ENCODE measurements at regions not wholly inside any gene's neighbourhood (a gene's known extent, or its start where the extent isn't known, plus 50 kb on each side); places are given as distances from the start of the nearest gene placed in this dataset.

DNA sequence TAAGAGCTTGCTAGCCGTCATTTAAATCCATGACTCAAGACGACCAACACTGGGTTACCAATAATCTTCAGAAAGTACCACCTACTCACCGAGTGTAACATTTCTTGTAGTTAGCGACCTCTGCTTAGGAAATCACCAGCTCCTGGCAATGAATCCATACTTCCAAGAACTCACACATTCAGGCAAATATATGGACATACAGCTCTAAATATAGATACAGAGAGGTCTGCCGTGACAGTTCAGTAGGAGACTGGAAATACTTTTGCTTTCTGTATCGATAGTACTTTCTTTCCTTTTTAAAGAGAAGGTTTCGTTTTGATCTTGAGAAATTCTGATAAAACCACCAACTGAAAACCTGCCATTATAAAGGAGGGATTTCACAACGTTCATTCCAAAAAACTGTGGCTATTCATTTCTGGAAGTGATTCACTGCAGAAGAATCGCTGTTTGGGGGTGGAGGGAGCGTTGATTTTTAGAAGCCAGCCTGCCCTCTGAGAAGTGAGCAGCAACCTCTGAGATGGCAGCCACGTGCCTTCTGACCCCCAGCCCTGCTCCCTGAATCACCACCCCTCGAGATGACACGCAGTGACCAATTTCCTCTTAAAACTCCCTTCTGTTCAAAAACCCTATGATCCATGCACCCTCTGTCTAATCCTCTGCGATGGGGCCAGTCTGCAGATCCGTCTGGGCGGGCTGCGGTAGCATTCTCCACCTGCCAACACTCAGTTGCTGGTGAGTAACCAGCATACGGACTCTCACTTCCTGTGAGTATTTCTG is 179.0 kb upstream of the KLF14 start:
- peak; percentile 94 to 97 for ATAC-seq (replicated peaks)
- peak; percentile 83 for DNase-seq
- Mint-ChIP-seq H3K27ac (peak overlapping the region; percentile 93), H3K4me1 (peaks cover 55 to 84% of the 10 kb centered on the region in 2 donors), H3K27me3 (no peaks in the 10 kb centered on the region), H3K36me3 (peaks cover 20 to 60% of the 10 kb centered on the region in 2 donors), H3K9me3 (no peaks in the 10 kb centered on the region), H3K4me3 (peak overlapping the region; percentile 84)

DNA sequence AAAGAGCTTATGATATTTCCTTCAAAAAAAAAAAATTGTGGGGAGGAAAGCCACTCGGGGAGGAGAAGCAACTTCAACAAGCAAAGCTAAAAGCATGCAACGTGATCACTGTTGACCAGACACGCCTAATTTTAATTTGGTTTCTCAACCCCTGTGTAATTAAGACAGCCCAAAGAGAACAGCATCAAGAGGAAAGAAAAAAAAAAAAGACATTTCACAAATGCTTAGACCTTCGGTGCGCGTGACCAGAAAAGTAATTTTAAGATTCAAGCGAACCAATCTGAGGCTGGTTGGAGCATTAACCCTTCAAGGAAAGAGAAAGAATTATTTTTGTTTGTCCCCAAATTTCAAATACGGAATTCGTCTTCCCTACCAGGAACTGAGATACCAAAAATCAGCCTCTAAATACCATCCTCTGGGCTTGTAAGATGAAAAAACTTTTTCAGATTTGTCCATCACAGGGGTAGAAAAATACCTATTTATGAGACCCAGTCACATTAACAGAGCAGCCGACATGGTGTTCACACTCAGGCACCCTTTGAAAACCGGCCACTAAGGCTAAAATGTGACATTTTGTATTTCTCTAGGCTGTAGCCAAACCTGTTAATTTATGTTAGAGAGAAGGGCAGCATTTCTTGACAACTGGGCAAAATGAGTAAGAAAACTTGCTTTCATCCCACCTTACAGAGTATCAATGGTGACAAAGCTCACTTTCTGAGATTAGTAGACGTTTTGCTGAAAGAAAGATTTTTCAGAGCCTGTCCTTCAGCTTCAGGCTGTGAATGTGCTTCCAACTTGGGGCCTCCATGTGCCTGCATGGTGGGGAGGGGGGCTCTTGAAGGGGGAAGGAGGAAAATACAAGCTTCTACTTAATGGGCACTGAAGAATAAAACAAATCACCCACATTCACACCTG is 179.9 kb upstream of the KLF14 start:
- no peak for ATAC-seq (replicated peaks)

GRCh38 chr7:130914554-130915294 is 180.7 kb upstream of the KLF14 start:
- peaks cover 18 to 61% of the 10 kb centered on the region in 2 donors for H3K36me3 Mint-ChIP-seq
- no peaks in the 10 kb centered on the region for H3K27me3 Mint-ChIP-seq
- peak overlapping the region in 1 of 2 donors; percentile 26 for H3K4me3 Mint-ChIP-seq
- no peak for DNase-seq
- peak overlapping the region; percentile 93 for H3K27ac Mint-ChIP-seq
- ATAC-seq (replicated peaks), result no peak
- peaks cover 58 to 85% of the 10 kb centered on the region in 2 donors for H3K4me1 Mint-ChIP-seq
- no peaks in the 10 kb centered on the region for H3K9me3 Mint-ChIP-seq

More for the DNA sequence above, 179.9 kb upstream of the KLF14 start:
- Mint-ChIP-seq H3K4me1 (peaks cover 62 to 89% of the 10 kb centered on the region in 2 donors), H3K4me3 (peak overlapping the region; percentile 84), H3K27ac (peak overlapping the region; percentile 93), H3K36me3 (peaks cover 21 to 62% of the 10 kb centered on the region in 2 donors), H3K27me3 (no peaks in the 10 kb centered on the region), H3K9me3 (no peaks in the 10 kb centered on the region)
- DNase-seq, result no peak

DNA sequence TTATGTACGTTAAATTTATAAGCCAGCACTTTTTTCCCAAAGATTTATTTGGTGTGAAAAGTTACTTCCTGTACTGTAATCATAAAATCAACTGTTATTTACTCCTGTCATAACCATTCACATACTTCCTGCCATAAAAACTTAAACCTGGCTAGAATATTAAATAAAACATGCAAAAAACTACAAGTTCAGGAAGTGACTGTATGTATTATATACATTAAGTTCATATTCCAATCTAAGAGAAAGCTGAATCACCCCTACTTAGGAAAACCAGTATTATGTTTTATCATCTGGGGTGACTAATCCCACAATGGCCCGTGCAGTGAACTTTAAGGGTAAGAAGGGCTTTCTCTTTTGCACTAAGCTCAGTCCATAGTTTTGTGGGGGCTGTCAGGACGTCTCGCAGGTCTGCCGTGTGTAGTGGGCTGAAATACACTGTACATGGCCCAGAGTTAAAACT is 183.7 kb upstream of the KLF14 start:
- Mint-ChIP-seq H3K9me3 (no peaks in the 10 kb centered on the region), H3K36me3 (peaks cover 19 to 40% of the 10 kb centered on the region in 2 donors), H3K27ac (peak overlapping the region; percentile 25), H3K4me3 (no peak overlapping the region), H3K27me3 (no peaks in the 10 kb centered on the region), H3K4me1 (peaks cover 40 to 67% of the 10 kb centered on the region in 2 donors)
- DNase-seq (no peak), ATAC-seq (replicated peaks) (no peak)

DNA sequence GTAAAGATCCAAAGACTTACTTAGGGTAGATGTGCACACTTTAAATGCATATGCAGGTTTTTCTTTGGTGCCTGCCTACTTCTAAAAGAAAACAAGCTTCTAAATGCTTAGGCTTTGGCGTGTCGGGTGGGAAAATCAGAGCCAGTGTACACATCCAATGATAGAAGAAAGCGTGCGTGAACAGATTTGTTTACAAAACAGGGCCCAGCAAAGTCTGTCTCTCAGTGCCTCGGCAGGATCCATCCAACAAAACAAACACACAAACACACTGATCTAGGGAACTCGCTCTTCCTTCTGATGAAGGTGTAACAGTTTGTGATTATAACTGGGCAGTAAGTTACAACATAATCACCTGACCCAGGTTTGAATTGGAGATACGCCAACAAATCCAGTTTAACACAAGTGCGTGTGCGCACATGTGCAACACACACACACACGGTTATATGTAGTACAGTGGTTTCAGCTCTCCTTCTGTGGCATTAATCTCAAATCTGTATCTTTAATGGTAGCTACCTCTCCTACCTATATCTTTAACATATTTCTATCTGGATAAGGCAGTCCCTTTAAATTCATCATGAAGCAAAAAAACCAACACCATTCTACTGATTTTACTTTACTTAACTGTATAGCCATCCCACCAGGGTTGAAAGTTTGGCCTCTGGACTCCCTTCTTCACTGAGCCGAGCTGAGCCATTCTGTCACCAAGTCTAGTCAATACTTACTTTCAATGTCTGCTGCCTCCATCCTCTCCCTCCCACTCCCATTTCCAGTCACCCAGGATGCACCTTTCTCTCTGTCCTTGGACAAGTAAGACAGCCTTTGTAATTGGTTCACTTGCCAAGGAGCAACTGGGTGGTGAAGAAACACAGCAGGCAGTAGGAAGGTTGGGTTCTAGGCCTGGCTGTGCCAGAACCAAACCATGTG is 184.4 kb upstream of the KLF14 start:
- H3K4me1 Mint-ChIP-seq, result peaks cover 41 to 67% of the 10 kb centered on the region in 2 donors
- H3K4me3 Mint-ChIP-seq, result no peak overlapping the region
- H3K27me3 Mint-ChIP-seq, result no peaks in the 10 kb centered on the region
- ATAC-seq (replicated peaks) (peak in 1 of 2 donors; percentile 31), DNase-seq (no peak)
- H3K36me3 Mint-ChIP-seq, result peaks cover 19 to 41% of the 10 kb centered on the region in 2 donors
- peak overlapping the region; percentile 76 for H3K27ac Mint-ChIP-seq
- H3K9me3 Mint-ChIP-seq, result no peaks in the 10 kb centered on the region

GRCh38 chr7:130919316-130920103 is 185.5 kb upstream of the KLF14 start:
- no peak overlapping the region for H3K4me3 Mint-ChIP-seq
- H3K27ac Mint-ChIP-seq, result peak overlapping the region; percentile 65
- ATAC-seq (replicated peaks), result no peak
- H3K36me3 Mint-ChIP-seq, result peaks cover 23 to 41% of the 10 kb centered on the region in 2 donors
- no peaks in the 10 kb centered on the region for H3K27me3 Mint-ChIP-seq
- peaks cover 37 to 60% of the 10 kb centered on the region in 2 donors for H3K4me1 Mint-ChIP-seq
- DNase-seq, result no peak
- H3K9me3 Mint-ChIP-seq, result no peaks in the 10 kb centered on the region

- Mint-ChIP-seq H3K4me3 (no peak overlapping the region), H3K36me3 (peaks cover 27 to 45% of the 10 kb centered on the region in 2 donors), H3K27ac (no peak overlapping the region), H3K4me1 (peaks cover 41 to 60% of the 10 kb centered on the region in 2 donors), H3K27me3 (no peaks in the 10 kb centered on the region), H3K9me3 (no peaks in the 10 kb centered on the region)
- ATAC-seq (replicated peaks) (no peak), DNase-seq (no peak)
Observed at GRCh38 chr7:130920122-130920521, 186.1 kb upstream of the KLF14 start.

DNA sequence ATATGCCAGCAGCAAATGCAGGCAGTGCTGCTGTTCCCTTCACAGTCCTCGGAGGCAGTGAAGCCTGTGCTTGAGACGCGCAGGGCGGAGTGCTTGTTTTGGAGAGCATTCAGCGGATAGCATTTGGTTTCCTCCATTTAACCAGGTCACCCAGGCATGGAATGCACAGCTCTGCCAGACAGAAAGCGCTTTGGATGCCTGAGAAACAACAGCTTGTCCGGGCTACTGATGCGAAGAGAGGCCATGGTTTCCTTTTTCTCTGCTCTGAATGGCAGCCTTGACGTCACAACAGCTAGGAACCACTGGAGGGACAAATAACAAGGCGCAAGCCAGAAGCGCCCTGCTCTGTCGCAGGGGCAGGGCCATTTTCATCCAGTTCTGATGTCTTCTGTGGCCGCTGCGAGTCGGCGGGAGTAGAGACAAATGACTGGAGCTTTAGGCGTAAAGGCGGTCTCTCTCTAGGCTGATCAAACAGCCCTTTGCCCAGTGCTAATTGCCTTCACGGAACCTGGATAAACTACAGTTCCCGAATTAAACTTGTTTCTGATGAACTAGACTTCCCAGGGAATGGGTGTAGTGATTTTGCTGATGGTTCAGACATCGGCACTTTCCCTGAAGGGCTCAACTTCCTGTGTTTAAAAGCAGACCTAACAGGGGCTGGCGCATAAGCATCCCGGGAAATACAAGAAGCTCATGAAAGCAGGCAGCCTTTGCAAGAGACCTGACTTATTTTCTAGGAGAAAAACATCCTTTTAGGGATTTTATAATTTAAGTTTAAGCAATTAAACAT is 187.6 kb upstream of the KLF14 start:
- peak overlapping the region; percentile 9 for H3K27ac Mint-ChIP-seq
- no peak for ATAC-seq (replicated peaks)
- no peaks in the 10 kb centered on the region for H3K9me3 Mint-ChIP-seq
- no peak for DNase-seq
- H3K4me3 Mint-ChIP-seq, result no peak overlapping the region
- peaks cover 30 to 46% of the 10 kb centered on the region in 2 donors for H3K36me3 Mint-ChIP-seq
- H3K27me3 Mint-ChIP-seq, result no peaks in the 10 kb centered on the region
- peaks cover 38 to 60% of the 10 kb centered on the region in 2 donors for H3K4me1 Mint-ChIP-seq

- H3K4me3 Mint-ChIP-seq, result no peak overlapping the region
- H3K27ac Mint-ChIP-seq, result peak overlapping the region; percentile 79
- no peaks in the 10 kb centered on the region for H3K27me3 Mint-ChIP-seq
- ATAC-seq (replicated peaks) (no peak), DNase-seq (no peak)
- peaks cover 32 to 50% of the 10 kb centered on the region in 2 donors for H3K36me3 Mint-ChIP-seq
- no peaks in the 10 kb centered on the region for H3K9me3 Mint-ChIP-seq
- peaks cover 41 to 65% of the 10 kb centered on the region in 2 donors for H3K4me1 Mint-ChIP-seq
Observed at GRCh38 chr7:130922206-130923112, 188.5 kb upstream of the KLF14 start.

DNA sequence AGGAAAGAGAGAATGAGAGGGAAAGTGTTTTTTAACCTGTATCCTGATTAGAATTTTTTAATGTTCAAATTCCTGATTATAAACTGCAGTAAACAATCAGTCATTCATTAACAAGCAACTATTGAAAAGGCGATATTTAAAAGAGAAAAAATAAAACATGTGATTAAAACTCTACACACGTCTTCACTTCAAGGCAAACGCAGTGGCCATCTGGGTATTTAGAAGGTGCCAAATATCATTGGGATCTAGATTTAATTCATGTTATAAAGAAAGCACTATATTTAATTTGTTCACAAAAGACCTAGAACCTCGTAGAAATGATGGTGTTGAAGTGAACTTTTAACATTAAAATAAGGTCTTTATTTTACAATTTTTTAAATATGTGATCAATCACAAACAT is 189.4 kb upstream of the KLF14 start:
- Mint-ChIP-seq H3K4me1 (peaks cover 41 to 67% of the 10 kb centered on the region in 2 donors), H3K4me3 (no peak overlapping the region), H3K27me3 (no peaks in the 10 kb centered on the region), H3K27ac (no peak overlapping the region), H3K36me3 (peaks cover 34 to 51% of the 10 kb centered on the region in 2 donors), H3K9me3 (no peaks in the 10 kb centered on the region)
- DNase-seq (no peak), ATAC-seq (replicated peaks) (no peak)

DNA sequence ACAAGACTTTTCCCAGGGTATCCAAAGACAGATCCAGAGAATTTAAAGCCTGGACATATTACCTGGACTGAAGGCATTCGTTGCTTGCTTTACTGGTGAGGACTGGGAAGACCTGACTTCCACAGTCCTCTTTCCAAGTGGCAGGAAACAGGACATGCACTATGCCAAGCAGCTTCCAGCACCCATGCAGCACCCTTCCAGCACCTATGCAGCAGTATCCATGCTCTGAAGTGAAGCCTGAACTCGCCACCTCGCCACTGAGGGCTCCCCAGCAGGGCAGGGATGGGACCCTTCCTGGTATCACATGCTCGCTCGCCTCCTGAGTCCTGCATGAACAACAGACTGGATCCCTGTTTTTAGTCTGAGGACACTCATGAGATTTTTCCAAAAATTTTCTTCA is 189.9 kb upstream of the KLF14 start:
- Mint-ChIP-seq H3K4me1 (peaks cover 37 to 63% of the 10 kb centered on the region in 2 donors), H3K36me3 (peaks cover 34 to 47% of the 10 kb centered on the region in 2 donors), H3K27ac (no peak overlapping the region), H3K27me3 (no peaks in the 10 kb centered on the region), H3K4me3 (no peak overlapping the region), H3K9me3 (no peaks in the 10 kb centered on the region)
- DNase-seq (no peak), ATAC-seq (replicated peaks) (no peak)

Data from stimulated activated naive B cell treated with anti-CD40 and anti-IgM and Interleukin-4, amounts not matched to agents 10 μg/mL and 1 μg/mL and 100 μg/mL, for 72 hours (primary cell).